IMR-90 (cell line): ENCODE measurements at regions not wholly inside any gene's neighbourhood (a gene's known extent, or its start where the extent isn't known, plus 50 kb on each side); places are given as distances from the start of the nearest gene placed in this dataset.

Experiments used
- ATAC-seq: fragments of 200-7000 bp; cut with Tn5 transposase; 2 replicates; pipeline ENCODE4 v1.9.1; 2020; ENCODE audit warnings: low read depth, mild to moderate bottlenecking, moderate library complexity
- BruUV-seq: library from RNA; stranded (reverse); fragments of 400-500 nt; replicated peaks from 2 replicates; lab custom pipeline; 2021; lab: Mats Ljungman, UMichigan
- CTCF ChIA-PET: fragments of 300-600 bp; formaldehyde crosslinking; extraction: SDS; loops from one replicate; lab custom pipeline; 2021; ENCODE audit warnings: antibody characterized with exemption; lab: Yijun Ruan, JAX
- POLR2A ChIA-PET: fragments of 300-600 bp; sonication (Branson Sonifier 250); formaldehyde crosslinking; loops from one replicate; lab custom pipeline; 2022; ENCODE audit warnings: antibody characterized with exemption; ENCODE audit not compliant: unreplicated experiment; lab: Charles Lee
- DNase-seq: peaks from one replicate; pipeline ENCODE4 v3.0.0; 2013
- H2AFZ ChIP-seq: replicated peaks from 2 replicates; pipeline ENCODE3; 2013; ENCODE audit warnings: low read length, mild to moderate bottlenecking; ENCODE audit not compliant: poor library complexity
- H2AK5ac ChIP-seq: 2 replicates; pipeline ENCODE4 v1.6.1; 2013; ENCODE audit warnings: low read depth, low read length, inconsistent platforms
- H2AK9ac ChIP-seq: replicated peaks from 2 replicates; pipeline ENCODE3; 2013; ENCODE audit warnings: mild to moderate bottlenecking, low read depth, low read length, moderate library complexity; ENCODE audit not compliant: poor library complexity
- H2BK120ac ChIP-seq: 2 replicates; pipeline ENCODE4 v1.6.1; 2013; ENCODE audit warnings: low read depth, low read length, inconsistent platforms
- H2BK15ac ChIP-seq: 3 replicates; pipeline ENCODE4 v1.6.1; 2013; ENCODE audit warnings: low read depth, low read length, inconsistent platforms
- H2BK20ac ChIP-seq: 2 replicates; pipeline ENCODE4 v1.6.1; 2013; ENCODE audit warnings: low read depth, mild to moderate bottlenecking, inconsistent platforms, low read length, moderate library complexity
- H2BK5ac ChIP-seq: 2 replicates; pipeline ENCODE4 v1.6.1; 2013; ENCODE audit warnings: mild to moderate bottlenecking, low read depth, low read length, inconsistent platforms; ENCODE audit not compliant: poor library complexity, severe bottlenecking
- H3K14ac ChIP-seq: replicated peaks from 2 replicates; pipeline ENCODE4 v1.6.1; 2013; ENCODE audit warnings: low read depth, low read length, inconsistent platforms
- H3K18ac ChIP-seq: 2 replicates; pipeline ENCODE4 v1.6.1; 2013; ENCODE audit warnings: low read depth, low read length, control low read depth
- H3K23ac ChIP-seq: 2 replicates; pipeline ENCODE4 v1.6.1; 2013; ENCODE audit warnings: low read depth, low read length, inconsistent platforms
- H3K27ac ChIP-seq: 2 replicates; pipeline ENCODE4 v1.5.1; 2013; ENCODE audit warnings: mild to moderate bottlenecking, control low read depth, low read length; ENCODE audit not compliant: insufficient read depth
- H3K27me3 ChIP-seq: 2 replicates; pipeline ENCODE4 v1.6.1; 2013; ENCODE audit warnings: low read length; ENCODE audit not compliant: control insufficient read depth, insufficient read depth
- H3K36me3 ChIP-seq: 2 replicates; pipeline ENCODE4 v1.6.1; 2013; ENCODE audit warnings: low read length, mixed read lengths; ENCODE audit not compliant: control insufficient read depth, insufficient read depth
- H3K4ac ChIP-seq: 2 replicates; pipeline ENCODE4 v1.6.1; 2013; ENCODE audit warnings: low read depth, low read length, inconsistent platforms
- H3K4me1 ChIP-seq: 2 replicates; pipeline ENCODE4 v1.6.1; 2013; ENCODE audit warnings: low read length, mixed read lengths; ENCODE audit not compliant: control insufficient read depth, insufficient read depth
- H3K4me2 ChIP-seq: 2 replicates; pipeline ENCODE4 v1.6.1; 2013; ENCODE audit warnings: low read depth, mild to moderate bottlenecking, control low read depth, low read length, moderate library complexity
- H3K4me3 ChIP-seq: 2 replicates; pipeline ENCODE4 v1.5.1; 2013; ENCODE audit warnings: low read depth, mild to moderate bottlenecking, control low read depth, low read length, moderate library complexity; ENCODE audit not compliant: insufficient read depth
- H3K56ac ChIP-seq: 2 replicates; pipeline ENCODE4 v1.6.1; 2013; ENCODE audit warnings: low read length, inconsistent platforms; ENCODE audit not compliant: insufficient read depth; ENCODE audit errors: extremely low read depth
- H3K79me1 ChIP-seq, 2 experiments: 2 replicates each; pipeline ENCODE4 v1.6.1; 2013; ENCODE audit warnings: low read length in 2 of 2, inconsistent platforms in 1 of 2, low read depth in 1 of 2
- H3K9ac ChIP-seq: 2 replicates; pipeline ENCODE4 v1.6.1; 2013; ENCODE audit warnings: low read depth, low read length, control low read depth
- H3K9me1 ChIP-seq: 2 replicates; pipeline ENCODE4 v1.6.1; 2013; ENCODE audit warnings: low read length, inconsistent platforms; ENCODE audit not compliant: insufficient read depth
- H3K9me3 ChIP-seq: 2 replicates; pipeline ENCODE4 v1.6.1; 2013; ENCODE audit warnings: low read length; ENCODE audit not compliant: control insufficient read depth, insufficient read depth
- H4K20me1 ChIP-seq: 2 replicates; pipeline ENCODE4 v1.6.1; 2013; ENCODE audit warnings: low read length, inconsistent platforms; ENCODE audit not compliant: insufficient read depth
- H4K5ac ChIP-seq: 2 replicates; pipeline ENCODE4 v1.6.1; 2013; ENCODE audit warnings: mild to moderate bottlenecking, low read depth, low read length, control low read depth
- H4K8ac ChIP-seq, 2 experiments: 2 replicates each; pipeline ENCODE4 v1.6.1; 2013; ENCODE audit warnings: low read depth in 2 of 2, low read length in 2 of 2, control low read depth in 1 of 2, inconsistent platforms in 1 of 2
- H4K91ac ChIP-seq: 2 replicates; pipeline ENCODE4 v1.6.1; 2013; ENCODE audit warnings: low read depth, low read length, inconsistent platforms; ENCODE audit not compliant: insufficient read depth
- CEBPB ChIP-seq: IDR thresholded peaks from 2 replicates; pipeline ENCODE4 v1.6.1; 2012; ENCODE audit warnings: low read depth, low read length, improper control_type of control experiment
- CHD1 ChIP-seq: IDR thresholded peaks from 2 replicates; pipeline ENCODE4 v1.6.1; 2012; ENCODE audit warnings: low read depth, low read length, improper control_type of control experiment
- MXI1 ChIP-seq: IDR thresholded peaks from 2 replicates; pipeline ENCODE4 v1.6.1; 2012; ENCODE audit warnings: low read depth, mild to moderate bottlenecking, low read length, moderate library complexity, borderline replicate concordance
- RAD21 ChIP-seq: IDR thresholded peaks from 2 replicates; pipeline ENCODE4 v1.6.1; 2012; ENCODE audit warnings: low read length, improper control_type of control experiment
- WGBS, 2 experiments: methylation state at CpG; one replicate each; pipeline versions ENCODE4 v1.1.5 to v1.1.7; 2013; ENCODE audit warnings: missing lambda C conversion rate in 2 of 2; ENCODE audit not compliant: insufficient read length in 1 of 2; ENCODE audit errors: extremely low coverage in 2 of 2; 5-methylcytosine and 5-hydroxymethylcytosine counted together
- dilution Hi-C: fragments of 300-500 bp; cut with HindIII; formaldehyde crosslinking; loops from one replicate; pipeline ENCODE4 v1.14.3; 2018; ENCODE audit warnings: low sequenced_read_pairs; ENCODE audit not compliant: unreplicated experiment
- in situ Hi-C: fragments of 300-500 bp; cut with MboI; formaldehyde crosslinking; loops from 3 replicates; pipeline ENCODE4 v1.14.3; 2019; ENCODE audit warnings: low sequenced_read_pairs, inconsistent platforms, mixed read lengths
- intact Hi-C: fragments of 100-400 bp; cut with micrococcal nuclease; formaldehyde crosslinking; loops from 2 replicates; pipeline ENCODE4 v1.10.0; 2022

DNA sequence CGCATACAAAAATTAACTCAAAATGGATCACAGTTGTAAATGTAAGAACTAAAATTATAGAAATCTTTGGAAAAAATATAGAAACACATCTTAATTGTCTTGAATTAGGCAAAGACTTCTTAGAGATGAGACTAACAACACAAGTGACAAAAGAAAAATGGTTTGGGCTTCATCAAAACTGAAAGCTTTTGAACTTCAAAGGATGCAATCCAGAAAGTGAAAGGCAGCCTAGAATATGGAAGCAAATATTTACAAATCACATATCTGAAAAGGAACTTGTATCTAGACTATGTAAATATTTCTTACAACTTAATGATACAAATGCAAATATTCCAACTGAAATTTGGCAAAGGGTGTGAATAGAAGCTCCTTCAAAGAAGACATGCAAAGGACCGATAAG is 582.8 kb upstream of the ZEB2 start:
- H2AK5ac ChIP-seq: no peak overlapping the region
- no peak overlapping the region for H3K4ac ChIP-seq
- BruUV-seq: no TSS peak
- H3K56ac ChIP-seq: no peak overlapping the region
- H3K9me1 ChIP-seq: no peaks in the 10 kb centered on the region; the same call in 1 of the 2 replicates
- dilution Hi-C loops: no loop called here
- H3K27ac ChIP-seq: no peak overlapping the region
- H4K8ac ChIP-seq: no peak overlapping the region
- no CpG with 5 or more reads among the region's 2 CpGs for WGBS, 2 experiments
- no peak overlapping the region for H3K4me2 ChIP-seq
- H2AFZ ChIP-seq: no peak overlapping the region
- no peak overlapping the region for H2BK120ac ChIP-seq
- TF ChIP-seq CEBPB (no peak), MXI1 (no peak), CHD1 (no peak), RAD21 (no peak)
- no peaks in the 10 kb centered on the region for H3K36me3 ChIP-seq
- H3K23ac ChIP-seq: no peak overlapping the region
- no peak overlapping the region for H4K91ac ChIP-seq
- no peak overlapping the region for H3K4me3 ChIP-seq
- CTCF ChIA-PET: no interaction called here
- no peak overlapping the region for H2BK15ac ChIP-seq
- H2AK9ac ChIP-seq: no peak overlapping the region
- in situ Hi-C loops: no loop called here
- H2BK5ac ChIP-seq: no peak overlapping the region
- POLR2A ChIA-PET: no interaction called here
- H3K14ac ChIP-seq: no peak overlapping the region
- H3K18ac ChIP-seq: no peak overlapping the region
- H3K4me1 ChIP-seq: no peaks in the 10 kb centered on the region
- H3K79me1 ChIP-seq: no peaks in the 10 kb centered on the region
- no peak overlapping the region for H3K9ac ChIP-seq
- H4K5ac ChIP-seq: no peak overlapping the region
- no peak for ATAC-seq
- no peaks in the 10 kb centered on the region for H3K9me3 ChIP-seq
- H3K27me3 ChIP-seq: no peaks in the 10 kb centered on the region
- no peak for DNase-seq
- H2BK20ac ChIP-seq: no peak overlapping the region
- H4K20me1 ChIP-seq: no peaks in the 10 kb centered on the region
- intact Hi-C loops: no loop called here
